GM13977 (cell line): ENCODE measurements at regions not wholly inside any gene's neighbourhood (a gene's known extent, or its start where the extent isn't known, plus 50 kb on each side); places are given as distances from the start of the nearest gene placed in this dataset.

Experiments used
- DNase-seq: peaks from one replicate; pipeline ENCODE4 v3.0.0; 2012; ENCODE audit warnings: low spot score
- in situ Hi-C: fragments of 300-500 bp; cut with MboI; formaldehyde crosslinking; loops from one replicate; pipeline ENCODE4 v1.12.0; 2022; ENCODE audit warnings: low sequenced_read_pairs, low pct_unique_long_range_greater_than_20kb, mixed read lengths, inconsistent platforms; ENCODE audit not compliant: unreplicated experiment
- TF ChIP-seq, protein P1 (sequence below): IDR thresholded peaks from 2 replicates; pipeline ENCODE4 v1.5.1; 2012; ENCODE audit warnings: mild to moderate bottlenecking, control low read depth; ENCODE audit not compliant: insufficient read depth; ENCODE audit errors: extremely low read depth, missing control alignments

GRCh38 chr11:127737499-127737898 is 736.9 kb upstream of the KIRREL3 start:
- no peak for DNase-seq
- TF ChIP-seq, protein P1, sequence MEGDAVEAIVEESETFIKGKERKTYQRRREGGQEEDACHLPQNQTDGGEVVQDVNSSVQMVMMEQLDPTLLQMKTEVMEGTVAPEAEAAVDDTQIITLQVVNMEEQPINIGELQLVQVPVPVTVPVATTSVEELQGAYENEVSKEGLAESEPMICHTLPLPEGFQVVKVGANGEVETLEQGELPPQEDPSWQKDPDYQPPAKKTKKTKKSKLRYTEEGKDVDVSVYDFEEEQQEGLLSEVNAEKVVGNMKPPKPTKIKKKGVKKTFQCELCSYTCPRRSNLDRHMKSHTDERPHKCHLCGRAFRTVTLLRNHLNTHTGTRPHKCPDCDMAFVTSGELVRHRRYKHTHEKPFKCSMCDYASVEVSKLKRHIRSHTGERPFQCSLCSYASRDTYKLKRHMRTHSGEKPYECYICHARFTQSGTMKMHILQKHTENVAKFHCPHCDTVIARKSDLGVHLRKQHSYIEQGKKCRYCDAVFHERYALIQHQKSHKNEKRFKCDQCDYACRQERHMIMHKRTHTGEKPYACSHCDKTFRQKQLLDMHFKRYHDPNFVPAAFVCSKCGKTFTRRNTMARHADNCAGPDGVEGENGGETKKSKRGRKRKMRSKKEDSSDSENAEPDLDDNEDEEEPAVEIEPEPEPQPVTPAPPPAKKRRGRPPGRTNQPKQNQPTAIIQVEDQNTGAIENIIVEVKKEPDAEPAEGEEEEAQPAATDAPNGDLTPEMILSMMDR, result no peak
- in situ Hi-C loops, result no loop called here

- TF ChIP-seq, protein P1, result no peak
Measured at GRCh38 chr11:127733552-127733951, 733.0 kb upstream of the KIRREL3 start.

GRCh38 chr11:127726367-127726766 is 725.8 kb upstream of the KIRREL3 start:
- DNase-seq, result no peak
- in situ Hi-C loops, result no loop called here
- TF ChIP-seq, protein P1, result no peak

More at GRCh38 chr11:127733552-127733951, 733.0 kb upstream of the KIRREL3 start:
- DNase-seq, result no peak
- in situ Hi-C loops, result no loop called here

DNA sequence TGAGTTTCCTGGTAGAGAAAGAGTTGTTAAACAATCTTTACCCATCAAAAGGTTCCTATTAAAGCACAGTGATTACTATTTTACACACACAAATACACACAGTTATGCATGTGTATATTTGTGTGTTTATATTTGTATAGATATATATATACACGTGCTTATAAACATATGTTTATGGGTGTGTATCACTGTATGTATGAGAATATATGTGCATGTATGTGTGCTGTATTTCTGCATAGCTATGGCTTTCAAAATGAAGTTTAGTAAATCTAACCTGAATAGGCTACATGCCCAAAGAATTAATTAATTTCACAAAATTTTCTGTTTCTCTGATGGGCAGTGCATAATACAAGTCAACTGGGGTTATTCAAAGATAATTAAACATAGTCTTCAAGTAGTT is 723.1 kb upstream of the KIRREL3 start:
- in situ Hi-C loops, result no loop called here
- DNase-seq, result no peak
- TF ChIP-seq, protein P1, result no peak

DNA sequence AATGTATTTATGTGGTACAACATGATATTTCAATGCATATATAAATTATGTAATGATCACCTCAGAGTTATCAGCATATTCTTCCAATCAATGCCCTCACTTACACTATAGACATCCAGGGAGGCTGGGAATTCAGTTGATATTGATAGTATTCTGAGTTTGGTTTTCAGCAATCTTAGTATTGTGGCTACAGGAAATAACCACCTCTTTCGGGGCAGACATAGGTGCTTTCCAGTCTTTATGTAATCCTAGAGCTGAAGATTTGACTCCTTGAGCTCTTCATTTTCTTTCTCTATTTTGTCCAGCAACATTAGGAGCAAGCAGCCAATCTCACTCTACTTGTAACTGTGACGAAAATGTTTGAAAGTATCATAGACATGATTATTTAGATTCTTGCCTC is 712.7 kb upstream of the KIRREL3 start:
- TF ChIP-seq, protein P1, result no peak
- in situ Hi-C loops, result no loop called here
- DNase-seq, result no peak

- no peak for DNase-seq
- TF ChIP-seq, protein P1, result no peak
- in situ Hi-C loops, result no loop called here
Measured at GRCh38 chr11:127711748-127712147, 711.2 kb upstream of the KIRREL3 start.

- TF ChIP-seq, protein P1, result no peak
Measured at GRCh38 chr11:127710831-127711230, 710.3 kb upstream of the KIRREL3 start.

More at GRCh38 chr11:127710831-127711230, 710.3 kb upstream of the KIRREL3 start:
- no peak for DNase-seq
- in situ Hi-C loops, result no loop called here
